ENCODE measurements at regions not wholly inside any gene's neighbourhood (a gene's known extent, or its start where the extent isn't known, plus 50 kb on each side); places are given as distances from the start of the nearest gene placed in this dataset.
"Not testable (repeated sequence)": the region's sequence is repeated elsewhere in the genome, so short reads cannot be mapped to it uniquely, and the experiment has no call there.

DNA sequence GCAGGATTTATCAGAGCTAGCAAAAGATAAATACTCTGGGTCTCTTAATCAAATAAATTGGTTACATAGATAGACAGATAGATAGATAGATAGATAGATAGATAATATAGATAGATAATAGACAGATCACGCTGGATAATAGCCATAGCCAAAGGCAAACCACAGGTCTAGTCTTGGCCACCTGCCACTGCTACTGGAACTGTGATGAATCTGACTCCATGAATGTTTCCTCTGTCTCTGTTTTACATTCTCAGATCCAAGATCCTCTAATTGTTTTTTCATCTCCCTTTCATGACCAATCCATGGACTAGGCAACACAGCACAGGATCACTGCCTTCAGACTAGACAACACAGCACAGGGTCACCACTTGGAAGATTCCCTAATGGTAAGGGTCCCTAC is 444.7 kb upstream of the NFIA start:
- peak; percentile 10 for DNase-seq

DNA sequence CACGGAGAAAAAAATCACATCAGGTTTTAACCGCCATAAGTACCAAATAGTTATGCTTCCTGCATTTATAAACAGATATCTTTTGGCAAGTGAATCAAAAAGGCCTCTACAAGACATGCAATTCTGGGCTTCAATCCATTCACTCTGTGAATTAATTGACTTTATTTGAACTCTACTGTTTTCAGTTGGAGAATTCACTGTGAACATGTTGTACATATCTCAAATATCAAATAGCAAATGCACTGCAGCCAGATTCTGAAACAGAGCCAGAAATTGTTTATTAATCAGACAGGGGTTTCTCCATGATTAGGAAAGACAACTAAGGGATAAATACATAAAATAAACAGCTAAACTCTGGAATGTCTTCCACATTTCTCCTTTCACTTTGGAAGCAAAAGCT is 445.4 kb upstream of the NFIA start:
- DNase-seq: peak; percentile 2

DNA sequence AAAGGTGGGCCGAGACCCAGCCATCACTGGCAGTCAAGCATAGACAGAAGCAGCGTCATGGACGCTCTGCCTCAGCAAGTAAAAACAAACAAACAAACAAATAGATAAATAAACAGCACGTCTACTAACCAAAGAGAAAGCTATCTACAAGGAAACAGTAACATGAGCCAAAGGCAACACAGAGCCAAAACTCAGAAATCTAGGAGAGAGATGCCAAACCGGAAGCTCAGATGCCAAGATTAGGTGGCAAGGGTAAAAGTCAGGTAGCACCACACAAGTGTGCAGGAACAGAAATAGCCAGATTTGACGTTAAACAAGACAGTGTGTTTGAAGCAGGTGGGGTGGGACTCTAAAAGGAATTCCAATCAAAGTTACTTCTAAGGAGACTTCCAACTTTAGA is 448.3 kb upstream of the NFIA start:
- DNase-seq: no peak

DNA sequence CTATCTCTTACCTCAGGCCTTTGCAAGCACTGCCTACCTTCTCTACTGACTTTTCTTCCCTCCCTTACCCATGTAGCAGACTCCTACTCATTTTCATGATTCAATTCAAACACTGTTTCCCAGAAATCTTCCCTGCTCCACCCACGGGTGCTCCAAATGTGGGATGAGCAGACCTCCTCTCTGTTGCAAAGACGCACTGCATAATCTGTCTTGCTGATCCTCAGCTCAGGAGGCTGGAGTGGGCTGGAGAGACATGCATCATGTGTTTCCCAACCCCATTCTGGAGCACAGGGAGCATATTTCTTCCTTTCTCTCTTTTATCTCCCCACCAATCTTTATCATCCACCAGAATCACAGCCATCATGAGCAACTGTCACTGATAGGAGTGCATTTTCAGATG is 459.9 kb upstream of the NFIA start:
- no peak for DNase-seq

DNA sequence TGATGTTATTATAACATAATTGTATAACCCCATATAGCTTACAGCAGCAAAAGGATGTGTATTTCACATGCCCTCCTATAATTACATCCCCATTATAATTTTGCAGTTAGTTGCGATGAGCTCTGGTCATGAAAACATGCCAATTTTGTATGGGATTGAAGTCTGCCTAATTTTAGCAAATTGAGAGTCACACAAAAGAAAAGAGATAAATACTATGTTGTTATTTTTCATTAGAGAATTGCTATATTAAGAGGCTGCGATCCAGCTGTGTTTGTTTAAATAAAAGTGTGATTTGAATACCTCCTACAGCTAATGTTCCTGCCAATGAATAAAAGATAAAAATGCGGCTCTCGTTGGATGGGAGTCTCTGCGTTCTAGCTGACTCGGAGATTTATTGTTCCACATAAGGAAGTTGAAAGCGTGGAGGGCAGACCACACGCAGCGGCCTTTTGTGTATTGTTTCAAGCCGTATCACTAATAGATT is 461.0 kb upstream of the NFIA start:
- DNase-seq: no peak

DNA sequence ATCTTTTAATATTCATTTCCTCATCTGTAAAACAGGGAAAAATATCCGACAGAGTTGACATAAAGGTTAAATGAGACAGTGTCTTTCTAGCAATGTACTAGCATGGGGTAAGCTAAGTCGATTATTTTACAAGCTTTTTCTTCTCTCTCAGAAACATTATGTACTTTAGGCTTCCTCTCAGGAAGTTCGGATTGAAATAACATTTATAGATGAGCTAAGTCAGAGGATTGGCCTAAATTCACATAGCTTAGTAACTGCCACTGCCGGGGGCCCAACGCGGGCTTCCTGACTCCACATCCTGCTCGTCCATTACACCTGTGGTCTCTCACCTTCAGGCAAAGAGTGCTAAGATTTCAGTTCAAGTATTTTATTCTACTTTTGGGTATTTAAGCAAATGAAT is 462.3 kb upstream of the NFIA start:
- DNase-seq: no peak

DNA sequence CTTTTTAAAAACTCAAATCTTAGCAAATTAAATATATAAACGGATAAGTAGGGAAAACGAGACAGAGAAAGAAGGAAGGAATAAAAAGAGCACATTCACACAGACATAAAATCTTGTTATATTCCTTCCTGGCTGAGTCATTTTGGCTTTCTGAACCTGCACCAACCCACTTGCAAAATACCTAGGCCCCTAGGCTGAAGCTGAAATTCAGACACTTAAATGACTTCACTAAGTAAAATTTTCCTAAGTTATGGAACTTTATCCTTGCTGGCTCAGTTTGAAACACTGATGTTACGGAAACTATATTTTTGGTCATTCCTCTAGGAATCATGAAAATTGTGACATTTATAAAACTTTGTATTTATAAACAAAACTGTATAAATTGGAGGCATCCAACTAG is 462.8 kb upstream of the NFIA start:
- DNase-seq: no peak

DNA sequence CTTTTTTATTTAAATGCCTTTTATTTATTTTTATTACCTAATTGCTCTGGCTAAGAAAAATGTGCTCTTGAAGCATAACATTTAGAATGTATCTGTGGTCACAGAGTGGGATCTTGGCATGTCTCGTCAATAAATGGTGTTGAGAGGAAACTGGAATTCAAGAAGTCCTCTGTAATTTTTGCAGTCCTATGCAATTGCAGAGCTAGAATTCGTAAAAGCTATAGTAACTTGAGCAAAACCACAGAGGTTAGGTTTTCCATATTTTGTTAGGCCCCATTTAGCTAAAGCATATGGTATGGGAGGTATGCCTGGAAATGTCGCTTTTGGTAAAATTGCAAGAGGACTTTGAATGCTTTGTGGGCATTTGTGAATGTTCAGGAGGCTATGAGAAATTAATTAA is 466.7 kb upstream of the NFIA start:
- no peak for DNase-seq

DNA sequence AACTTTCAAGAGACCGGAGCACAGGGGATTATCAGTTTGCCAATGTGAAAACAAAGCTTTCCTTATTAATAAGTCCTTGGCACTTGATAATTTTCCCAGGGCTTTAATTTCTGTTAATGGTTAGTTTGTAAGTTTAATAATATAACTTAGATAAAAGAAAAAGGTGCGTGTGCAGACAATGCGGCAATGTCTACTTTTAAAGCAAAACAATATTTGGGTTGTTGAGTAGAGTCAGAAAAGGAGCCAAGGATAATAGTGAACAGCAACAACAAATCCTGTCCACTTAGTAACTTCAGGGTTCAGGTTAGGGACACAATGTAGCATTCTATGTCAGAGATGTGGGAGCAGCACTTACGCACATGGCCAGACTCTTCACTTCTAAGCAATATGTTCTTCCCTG is 469.6 kb upstream of the NFIA start:
- DNase-seq: no peak

DNA sequence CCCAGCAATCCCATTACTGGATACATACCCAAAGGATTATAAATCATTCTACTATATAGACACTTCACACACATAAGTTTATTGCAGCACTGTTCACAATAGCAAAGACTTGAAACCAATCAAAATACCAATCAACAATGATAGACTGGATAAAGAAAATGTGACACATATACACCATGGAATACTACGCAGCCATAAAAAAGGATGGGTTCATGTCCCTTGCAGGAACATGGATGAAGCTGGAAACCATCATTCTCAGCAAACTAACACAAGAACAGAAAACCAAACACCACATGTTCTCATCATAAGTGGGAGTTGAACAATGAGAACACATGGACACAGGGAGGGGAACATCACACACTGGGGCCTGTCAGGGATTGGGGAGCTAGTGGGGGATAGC is 475.4 kb upstream of the NFIA start:
- not testable (repeated sequence) for DNase-seq

DNA sequence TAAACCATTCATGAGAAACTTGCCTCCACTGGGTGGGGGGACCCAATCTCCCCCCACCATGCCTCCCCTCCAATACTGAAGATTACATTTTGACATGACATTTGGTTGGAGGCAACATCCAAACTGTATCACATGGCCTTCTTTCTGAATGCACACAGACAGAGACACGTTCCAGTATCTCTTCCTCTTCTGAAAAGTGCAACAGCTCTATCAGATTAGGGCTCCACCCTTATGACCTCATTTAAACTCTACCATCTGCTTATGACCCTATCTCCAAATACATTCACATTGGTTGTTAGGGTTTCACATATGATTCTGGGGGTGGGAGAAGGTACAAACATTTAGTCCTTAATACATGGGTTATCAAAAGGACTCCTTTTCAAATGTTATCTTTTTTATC is 481.8 kb upstream of the NFIA start:
- no peak for DNase-seq

DNA sequence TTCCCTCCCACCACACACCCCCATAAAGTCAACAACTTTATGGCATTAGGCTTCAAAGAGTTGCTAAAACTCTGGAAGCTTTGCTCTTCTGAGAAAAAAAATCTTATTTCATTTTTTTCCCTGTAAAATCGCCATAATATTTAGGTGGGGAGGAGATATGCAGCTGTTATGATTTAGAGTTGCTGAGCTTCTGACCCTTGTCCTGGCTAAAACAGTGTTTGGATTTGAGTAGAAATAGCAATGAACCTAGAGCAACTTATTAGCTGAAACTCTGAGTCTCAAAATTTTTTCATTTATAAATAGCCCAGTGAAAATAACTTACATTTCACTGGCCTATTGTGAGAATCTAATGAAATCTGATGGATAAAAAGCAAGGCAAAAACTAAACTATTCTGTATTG is 482.8 kb upstream of the NFIA start:
- no peak for DNase-seq

DNA sequence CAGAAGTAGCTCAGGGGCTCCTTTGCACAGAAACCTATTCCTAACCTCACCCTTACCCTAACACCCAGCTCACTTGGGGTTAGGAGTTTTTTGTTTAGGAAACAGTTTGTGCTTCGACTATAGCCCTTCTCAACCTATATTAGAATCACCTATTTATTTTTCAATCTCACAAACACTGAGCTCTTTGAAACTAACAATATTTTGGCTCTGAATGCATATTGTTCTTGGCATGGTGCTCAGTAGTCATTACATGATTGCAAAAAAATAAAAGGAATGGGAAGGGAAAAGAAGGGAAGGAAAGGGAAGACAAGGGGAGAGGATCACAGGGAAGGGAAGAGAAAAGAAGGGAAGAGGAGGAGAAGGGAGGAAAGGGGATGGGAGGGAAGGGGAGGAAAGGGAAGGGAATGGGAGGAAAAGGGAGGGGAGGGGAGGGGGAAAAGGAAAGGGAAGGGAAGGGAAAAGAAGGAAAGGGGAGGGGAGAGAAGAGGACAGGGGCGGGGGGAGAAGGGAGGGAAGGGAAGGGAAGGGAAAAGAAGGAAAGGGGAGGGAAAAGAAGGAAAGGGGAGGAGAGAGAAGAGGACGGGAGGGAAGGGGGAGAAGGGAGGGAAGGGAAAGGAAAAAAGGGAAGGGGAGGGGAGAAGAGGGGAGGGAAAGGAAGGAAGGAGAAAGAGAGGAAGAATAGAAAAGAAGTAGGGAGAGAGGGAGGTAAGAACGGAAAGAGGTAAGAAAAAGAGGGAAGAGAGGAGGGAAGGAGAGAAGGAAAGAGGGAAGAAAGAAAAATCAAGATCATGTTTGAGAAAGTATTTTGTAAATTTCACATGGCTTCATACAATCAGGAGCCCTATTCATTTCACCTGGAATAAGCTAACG is 484.1 kb upstream of the NFIA start:
- DNase-seq: no peak

DNA sequence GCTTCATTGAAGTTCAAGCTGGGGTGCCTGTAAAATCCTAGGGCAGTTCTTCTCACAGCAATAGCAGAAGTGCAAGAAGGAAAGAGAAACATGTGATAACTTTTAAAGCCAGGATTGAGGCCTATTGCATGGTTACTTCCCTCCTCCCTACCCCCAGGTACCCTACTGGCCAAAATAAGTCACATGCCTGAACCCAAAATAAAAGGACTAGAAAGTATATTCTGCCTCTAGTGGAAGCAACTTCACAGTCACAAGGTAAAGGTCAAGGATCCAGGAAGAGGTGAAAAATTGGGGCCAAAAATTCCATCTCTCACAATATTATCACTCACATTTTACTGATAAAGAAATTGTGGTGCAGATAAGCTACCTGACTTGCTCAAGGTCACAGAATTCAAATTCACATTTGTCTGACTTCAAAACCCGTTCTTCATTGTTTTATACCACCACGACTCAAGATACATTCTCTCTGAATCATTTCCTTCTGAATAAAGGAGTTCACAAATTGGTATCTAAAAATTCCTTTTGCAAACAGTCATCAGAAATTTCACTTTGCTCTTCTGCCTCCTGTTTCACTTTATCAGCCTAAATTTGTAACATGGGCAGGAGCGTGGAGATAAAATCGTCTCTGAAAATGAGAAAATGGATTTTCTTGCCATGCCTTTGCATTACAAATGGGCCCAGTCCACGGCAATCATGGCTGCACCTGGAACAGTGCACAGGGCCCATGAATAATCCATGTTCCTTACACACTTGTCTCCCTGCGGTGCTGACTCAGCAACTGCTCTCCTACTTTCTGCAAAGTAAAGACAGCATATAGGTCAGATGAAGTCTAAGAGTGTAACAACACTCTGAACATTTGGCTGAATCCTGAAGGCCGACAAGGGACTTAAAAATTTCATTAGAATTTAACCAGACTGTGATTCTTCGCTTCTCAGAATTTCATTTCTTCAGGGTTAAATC is 485.3 kb upstream of the NFIA start:
- DNase-seq: no peak

DNA sequence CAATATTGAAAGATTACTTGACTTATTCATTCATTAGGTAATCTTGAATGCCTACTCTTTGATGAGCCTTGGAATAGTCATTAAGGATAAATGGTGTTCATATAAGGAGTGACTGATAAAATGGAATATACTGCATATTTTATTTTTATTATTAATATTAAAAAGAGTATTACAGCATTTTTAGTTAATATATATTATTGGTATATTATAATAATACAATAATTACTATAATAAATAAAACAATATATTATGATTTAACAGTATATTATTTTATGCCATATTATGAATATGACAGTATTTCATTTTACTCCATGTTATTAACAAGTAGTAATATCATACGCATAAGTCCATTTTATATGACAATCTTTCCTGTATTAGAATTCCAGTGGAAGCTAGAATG is 490.8 kb upstream of the NFIA start:
- DNase-seq: no peak

DNA sequence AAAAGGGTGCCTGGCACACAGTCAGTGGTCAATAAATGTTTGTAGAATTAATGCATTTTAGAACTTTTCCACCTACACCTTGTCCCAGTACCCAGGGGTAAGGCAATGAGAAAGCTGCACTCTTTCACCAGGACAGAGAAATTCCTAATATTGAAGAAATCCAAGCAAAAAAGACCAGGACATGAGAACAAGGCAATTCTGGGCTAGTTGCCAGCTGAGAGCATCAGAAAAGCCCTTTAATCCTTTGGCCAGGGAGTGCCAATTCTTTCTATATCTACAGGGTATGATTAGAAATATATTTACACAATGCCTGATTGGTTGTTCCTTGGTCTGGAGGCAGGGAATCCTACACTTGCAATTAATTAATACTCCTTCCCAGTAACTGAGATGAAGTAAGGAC is 492.4 kb upstream of the NFIA start:
- DNase-seq: no peak

DNA sequence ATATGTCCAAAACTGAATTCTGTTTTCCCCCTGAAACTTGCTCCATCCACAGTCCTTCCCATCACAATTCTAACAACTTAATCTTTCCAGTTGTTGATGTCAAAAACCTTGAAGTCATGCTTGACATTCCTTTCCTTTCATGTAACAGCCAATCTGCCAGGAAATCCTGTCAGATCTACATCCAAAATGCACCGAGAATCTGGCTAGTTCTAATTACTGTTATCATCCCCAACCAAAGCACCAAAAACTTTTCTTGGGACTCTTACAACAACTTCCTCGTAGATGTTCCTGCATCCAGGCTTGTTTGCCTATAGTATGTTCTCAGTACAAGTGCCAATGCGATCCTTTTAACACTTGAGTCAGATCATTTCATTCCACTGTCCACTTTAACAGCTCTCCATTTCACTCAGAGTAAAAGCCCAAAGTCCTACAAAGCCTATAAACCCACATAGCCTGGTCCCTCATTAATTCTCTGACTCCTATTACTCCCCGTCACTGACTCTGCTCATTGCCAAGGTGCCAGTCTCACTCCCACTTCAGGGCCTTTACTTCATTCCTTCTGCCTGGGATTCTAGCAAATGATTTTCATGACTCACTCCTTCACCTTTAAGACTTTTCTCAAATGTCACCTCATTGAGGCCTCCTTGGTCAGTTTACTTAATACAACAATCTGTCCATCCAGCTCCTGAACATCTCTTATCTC is 493.2 kb upstream of the NFIA start:
- no peak for DNase-seq

DNA sequence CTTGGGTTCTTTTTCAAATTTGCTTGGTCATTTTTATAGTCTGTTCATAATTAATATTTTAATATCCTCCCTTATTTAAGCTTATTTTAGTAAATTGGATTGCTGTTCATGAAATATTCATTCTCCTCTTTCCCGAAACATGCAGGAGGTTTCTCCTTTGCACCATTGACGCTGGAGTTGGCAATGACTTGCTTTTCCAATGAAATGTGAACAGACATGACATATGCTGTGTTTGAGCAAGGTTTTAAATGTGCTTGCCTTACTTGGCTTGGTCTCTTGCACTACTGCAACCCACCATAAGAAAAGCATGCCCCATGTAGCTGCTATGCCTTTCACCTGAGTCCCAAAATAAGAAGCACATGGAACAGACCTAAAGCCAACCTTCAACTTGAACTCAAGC is 498.0 kb upstream of the NFIA start:
- no peak for DNase-seq

DNA sequence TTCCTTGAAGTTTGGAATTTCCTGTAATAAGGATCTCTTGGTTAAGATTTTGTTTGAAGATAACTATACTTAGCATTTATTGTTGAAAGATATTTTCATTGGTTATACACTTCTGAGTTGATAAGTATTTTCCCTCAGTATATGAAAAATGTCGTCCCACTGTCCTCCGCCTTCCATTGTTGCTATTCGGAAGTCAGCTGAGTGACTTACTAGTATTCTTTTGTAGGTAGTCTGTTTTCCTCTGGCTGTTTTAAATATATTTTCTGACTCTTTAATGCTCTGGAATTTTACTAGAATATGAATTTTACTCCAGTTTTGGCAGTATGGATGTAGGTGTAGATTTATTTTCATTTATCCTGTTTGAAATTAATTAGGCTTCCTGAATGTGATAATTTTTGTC is 498.7 kb upstream of the NFIA start:
- no peak for DNase-seq

DNA sequence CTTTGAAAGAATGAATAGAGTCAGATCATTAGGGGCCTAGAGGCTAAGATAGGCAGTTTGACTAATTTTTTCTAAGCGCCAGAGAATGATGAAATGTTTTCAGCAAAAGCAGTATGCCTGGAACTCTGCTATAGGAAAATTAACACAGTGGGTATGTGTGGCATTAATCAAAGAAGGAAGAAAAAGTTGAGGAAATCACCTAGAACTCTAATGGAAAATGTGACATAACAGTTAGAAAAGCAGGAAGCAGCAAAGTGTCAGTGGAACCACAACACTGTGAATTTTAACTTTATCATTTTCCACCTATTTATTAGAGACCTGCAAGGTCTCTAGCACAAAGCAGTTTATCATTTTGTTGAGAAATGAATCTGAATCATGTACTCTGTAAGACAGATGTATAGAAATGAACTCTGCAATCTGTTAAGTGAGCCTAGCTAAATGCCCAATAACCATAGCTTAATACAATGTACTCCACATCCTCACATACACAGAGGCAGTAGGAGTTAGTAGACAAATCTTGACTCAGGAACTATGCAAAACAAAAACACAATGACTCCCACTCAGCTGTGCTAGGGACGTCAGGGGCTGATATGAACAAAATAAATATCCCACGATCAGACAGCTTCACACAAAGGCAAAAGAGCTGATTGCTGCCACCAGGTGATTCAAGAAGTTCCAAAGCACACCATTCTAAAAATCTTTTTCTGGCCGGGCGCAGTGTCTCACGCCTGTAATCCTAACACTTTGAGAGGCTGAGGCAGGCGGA is 500.7 kb upstream of the NFIA start:
- no peak for DNase-seq

DNA sequence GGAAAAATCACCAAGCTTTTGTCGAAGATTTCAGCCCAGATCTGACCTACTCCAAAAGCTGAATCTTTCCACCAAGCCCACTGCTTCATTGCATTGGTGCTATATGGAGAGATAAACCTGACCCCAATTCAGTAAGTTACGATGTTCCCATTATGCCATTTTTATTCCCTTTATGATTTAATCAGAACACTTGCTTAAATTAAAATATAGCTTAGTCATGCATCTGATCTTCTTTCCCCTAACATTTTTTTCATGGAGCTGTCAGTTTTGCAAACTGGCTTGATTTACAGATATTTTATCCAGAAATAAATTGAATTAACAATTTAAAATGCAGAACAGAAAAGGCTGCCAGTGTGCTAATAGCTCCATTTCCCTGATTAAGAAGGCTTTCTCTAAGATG is 503.5 kb upstream of the C1orf87 start:
- DNase-seq: no peak

DNA sequence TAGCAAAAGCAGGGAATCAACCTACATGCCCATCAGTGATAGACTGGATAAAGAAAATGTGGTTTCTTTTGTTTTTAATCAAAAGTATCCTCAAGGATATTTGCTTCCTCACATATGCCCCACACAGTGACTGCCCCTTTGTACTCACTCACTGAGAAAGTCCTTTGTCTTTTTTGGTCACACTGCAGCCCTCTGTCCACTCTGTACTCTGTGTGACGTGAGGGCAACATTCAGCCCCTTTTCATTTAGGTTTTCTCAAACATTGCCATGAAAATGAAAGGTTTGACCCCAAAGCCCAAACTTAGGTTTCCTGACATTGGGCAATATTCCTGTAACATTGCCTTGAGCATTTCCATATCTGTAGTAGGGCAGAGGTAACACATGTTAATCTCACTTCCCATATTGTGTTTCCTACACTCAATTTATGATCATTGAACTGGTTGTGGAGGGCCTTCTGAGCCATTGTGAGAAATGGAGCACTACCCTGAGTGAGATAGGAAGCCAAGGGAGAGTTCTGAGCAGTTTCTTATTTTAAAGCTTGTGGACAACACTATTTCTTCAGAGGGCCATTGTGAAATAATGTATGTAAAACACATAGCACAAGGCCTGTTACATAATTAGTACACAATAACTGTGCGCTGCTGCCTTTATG is 501.9 kb upstream of the C1orf87 start:
- no peak for DNase-seq
